Endothelial cell of umbilical vein (primary cell): ENCODE measurements at regions not wholly inside any gene's neighbourhood (a gene's known extent, or its start where the extent isn't known, plus 50 kb on each side); places are given as distances from the start of the nearest gene placed in this dataset.

Experiments
- BruUV-seq: library from RNA; stranded (reverse); fragments of 400-500 nt; replicated peaks from 2 replicates; lab custom pipeline; 2021; lab: Mats Ljungman, UMichigan
- CTCF ChIA-PET: fragments of 300-600, 350-600 bp; sonication (Branson Sonifier 250); formaldehyde crosslinking; loops from one replicate; lab custom pipeline; 2021; ENCODE audit warnings: antibody characterized with exemption, inconsistent platforms; lab: Charles Lee
- POLR2A ChIA-PET: fragments of 300-600, 350-600 bp; sonication (Branson Sonifier 250); formaldehyde crosslinking; loops from one replicate; lab custom pipeline; 2021; ENCODE audit warnings: antibody characterized with exemption, inconsistent platforms; lab: Charles Lee
- DNase-seq: peaks from one replicate; pipeline ENCODE4 v3.0.0-alpha.2; 2011; ENCODE audit warnings: low read depth, low spot score
- FAIRE-seq: peaks from 2 replicates; lab custom pipeline; 2011; peaks lifted over from hg19 to GRCh38; lab: Jason Lieb, UNC
- H2AFZ ChIP-seq: 2 replicates; pipeline ENCODE4 v1.6.0; 2012; ENCODE audit warnings: low read depth, low read length, control low read depth, inconsistent platforms
- H3K27ac ChIP-seq: 2 replicates; pipeline ENCODE4 v1.5.1; 2011; ENCODE audit warnings: low read depth, mild to moderate bottlenecking, control low read depth, low read length, moderate library complexity; ENCODE audit not compliant: insufficient read depth
- H3K27me3 ChIP-seq, 2 experiments: 2 replicates each; pipeline versions ENCODE4 v1.6.0 to v1.6.1; 2011; ENCODE audit warnings: low read length in 2 of 2, mixed read lengths in 1 of 2; ENCODE audit not compliant: control insufficient read depth in 2 of 2, insufficient read depth in 2 of 2
- H3K36me3 ChIP-seq, 2 experiments: 2 replicates in 1 of 2; 3 replicates in 1 of 2; pipeline ENCODE4 v1.5.1; 2011; ENCODE audit warnings: low read length in 2 of 2, mild to moderate bottlenecking in 1 of 2, moderate library complexity in 1 of 2; ENCODE audit not compliant: control insufficient read depth in 2 of 2, insufficient read depth in 2 of 2; ENCODE audit errors: extremely low read depth in 1 of 2
- H3K4me1 ChIP-seq: 3 replicates; pipeline ENCODE4 v1.5.1; 2011; ENCODE audit warnings: mild to moderate bottlenecking, low read length; ENCODE audit not compliant: control insufficient read depth, insufficient read depth; ENCODE audit errors: extremely low read depth
- H3K4me2 ChIP-seq: 2 replicates; pipeline ENCODE4 v1.6.1; 2011; ENCODE audit warnings: low read length, control low read depth, mixed read lengths; ENCODE audit not compliant: insufficient read depth
- H3K4me3 ChIP-seq, 3 experiments: fragments of 200-600 bp in 1 of 3; sonication (generic), shearing (Covaris generic) in 1 of 3; replicated peaks in 1 of 3; 2 replicates each; pipeline ENCODE4 v1.5.1; 2011 to 2016; ENCODE audit warnings: control low read depth in 3 of 3, low read length in 3 of 3, mild to moderate bottlenecking in 2 of 3, inconsistent platforms in 1 of 3, low read depth in 1 of 3, moderate library complexity in 1 of 3; ENCODE audit not compliant: insufficient read depth in 1 of 3
- H3K79me2 ChIP-seq: 2 replicates; pipeline ENCODE4 v1.6.0; 2012; ENCODE audit warnings: low read length, inconsistent platforms; ENCODE audit not compliant: control insufficient read depth, insufficient read depth
- H3K9ac ChIP-seq: replicated peaks from 2 replicates; pipeline ENCODE3; 2011; ENCODE audit warnings: low read length, control low read depth; ENCODE audit not compliant: insufficient read depth; ENCODE audit errors: extremely low read depth
- H3K9me1 ChIP-seq: replicated peaks from 3 replicates; pipeline ENCODE4 v1.6.0; 2011; ENCODE audit warnings: mild to moderate bottlenecking, low read length; ENCODE audit not compliant: control insufficient read depth, insufficient read depth; ENCODE audit errors: extremely low read depth
- H3K9me3 ChIP-seq: replicated peaks from 2 replicates; pipeline ENCODE4 v1.5.1; 2012; ENCODE audit warnings: low read length, inconsistent platforms; ENCODE audit not compliant: control insufficient read depth, insufficient read depth
- H4K20me1 ChIP-seq: replicated peaks from 2 replicates; pipeline ENCODE3; 2011; ENCODE audit warnings: mild to moderate bottlenecking, low read length; ENCODE audit not compliant: control insufficient read depth, insufficient read depth; ENCODE audit errors: extremely low read depth
- EZH2 ChIP-seq: IDR thresholded peaks from 2 replicates; pipeline ENCODE4 v1.6.1; 2012; ENCODE audit warnings: borderline replicate concordance, low read depth, mild to moderate bottlenecking, moderate library complexity, low read length, inconsistent platforms; ENCODE audit not compliant: severe bottlenecking
- FOS ChIP-seq: IDR thresholded peaks from 2 replicates; pipeline ENCODE4 v1.6.1; 2011; ENCODE audit warnings: mild to moderate bottlenecking, low read length, moderate library complexity, borderline replicate concordance; ENCODE audit not compliant: insufficient read depth
- GATA2 ChIP-seq: IDR thresholded peaks from 2 replicates; pipeline ENCODE4 v1.7.0; 2011; ENCODE audit warnings: low read depth, mild to moderate bottlenecking, moderate library complexity, mixed read lengths, low read length; ENCODE audit not compliant: insufficient read length, insufficient read depth
- JUN ChIP-seq: IDR thresholded peaks from 2 replicates; pipeline ENCODE4 v1.6.1; 2011; ENCODE audit warnings: borderline replicate concordance, low read depth; ENCODE audit not compliant: insufficient read length, insufficient read depth
- MAX ChIP-seq: IDR thresholded peaks from 2 replicates; pipeline ENCODE4 v1.6.1; 2011; ENCODE audit not compliant: insufficient read depth, insufficient read length
- POLR2A ChIP-seq: IDR thresholded peaks from 2 replicates; pipeline ENCODE4 v1.6.1; 2012; ENCODE audit warnings: low read depth, mild to moderate bottlenecking, control low read depth, low read length
- dilution Hi-C: fragments of 300-500 bp; cut with MboI; formaldehyde crosslinking; loops from one replicate; pipeline ENCODE4 v1.15.0; 2019; ENCODE audit warnings: low sequenced_read_pairs; ENCODE audit not compliant: extremely low pct_ligation_motif_present
- intact Hi-C: fragments of 100-400 bp; cut with micrococcal nuclease; formaldehyde crosslinking; loops from one replicate; pipeline ENCODE4 v1.10.0; 2022
- TF ChIP-seq, protein P1 (sequence below), 2 donors: IDR thresholded peaks; 1 replicate in 1 of 2; 2 replicates in 1 of 2; pipeline ENCODE4 v1.5.1; 2011; ENCODE audit warnings: low read length in 2 of 2, mild to moderate bottlenecking in 2 of 2, moderate library complexity in 2 of 2, control low read depth in 1 of 2, inconsistent platforms in 1 of 2, low read depth in 1 of 2; ENCODE audit not compliant: insufficient read depth in 1 of 2; ENCODE audit errors: extremely low read depth in 1 of 2

DNA sequence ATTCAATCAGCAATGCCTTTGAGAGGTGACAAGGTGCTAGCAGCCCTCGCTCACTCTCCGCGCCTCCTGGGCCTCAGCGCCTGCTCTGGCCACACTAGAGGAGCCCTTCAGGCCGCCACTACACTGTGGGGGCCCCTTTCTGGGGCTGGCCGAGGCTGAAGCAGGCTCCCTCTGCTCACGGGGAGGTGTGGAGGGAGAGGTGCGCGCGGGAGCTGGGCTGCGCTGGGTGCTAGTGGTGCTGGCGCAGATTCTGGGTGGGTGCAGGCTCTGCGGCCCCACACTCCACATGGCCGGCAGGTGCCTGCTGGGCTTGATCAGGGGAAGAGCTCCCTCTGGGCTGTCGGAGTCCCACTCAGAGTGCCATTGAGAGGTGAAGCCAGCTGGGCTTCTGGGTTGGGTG, 351.0 kb downstream of the GASK1B start:
- no peak overlapping the region for H3K9ac ChIP-seq
- intact Hi-C loops = no loop called here
- TF ChIP-seq POLR2A (no peak), FOS (no peak), MAX (no peak), EZH2 (no peak), GATA2 (no peak), JUN (no peak)
- TF ChIP-seq, protein P1, sequence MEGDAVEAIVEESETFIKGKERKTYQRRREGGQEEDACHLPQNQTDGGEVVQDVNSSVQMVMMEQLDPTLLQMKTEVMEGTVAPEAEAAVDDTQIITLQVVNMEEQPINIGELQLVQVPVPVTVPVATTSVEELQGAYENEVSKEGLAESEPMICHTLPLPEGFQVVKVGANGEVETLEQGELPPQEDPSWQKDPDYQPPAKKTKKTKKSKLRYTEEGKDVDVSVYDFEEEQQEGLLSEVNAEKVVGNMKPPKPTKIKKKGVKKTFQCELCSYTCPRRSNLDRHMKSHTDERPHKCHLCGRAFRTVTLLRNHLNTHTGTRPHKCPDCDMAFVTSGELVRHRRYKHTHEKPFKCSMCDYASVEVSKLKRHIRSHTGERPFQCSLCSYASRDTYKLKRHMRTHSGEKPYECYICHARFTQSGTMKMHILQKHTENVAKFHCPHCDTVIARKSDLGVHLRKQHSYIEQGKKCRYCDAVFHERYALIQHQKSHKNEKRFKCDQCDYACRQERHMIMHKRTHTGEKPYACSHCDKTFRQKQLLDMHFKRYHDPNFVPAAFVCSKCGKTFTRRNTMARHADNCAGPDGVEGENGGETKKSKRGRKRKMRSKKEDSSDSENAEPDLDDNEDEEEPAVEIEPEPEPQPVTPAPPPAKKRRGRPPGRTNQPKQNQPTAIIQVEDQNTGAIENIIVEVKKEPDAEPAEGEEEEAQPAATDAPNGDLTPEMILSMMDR (IDR thresholded peaks at IDR 0.05; ENCODE audit: extremely low read depth in 1 of 2, insufficient read depth in 1 of 2, low read depth in 1 of 2, low read length in 2 of 2) = no peak
- H4K20me1 ChIP-seq = no peaks in the 10 kb centered on the region
- H3K4me3 ChIP-seq = no peak overlapping the region
- BruUV-seq = no TSS peak
- H3K79me2 ChIP-seq = no peaks in the 10 kb centered on the region
- ChIA-PET CTCF (no interaction called here), POLR2A (no interaction called here)
- H2AFZ ChIP-seq = no peak overlapping the region
- no peak overlapping the region for H3K27ac ChIP-seq
- no peaks in the 10 kb centered on the region for H3K9me3 ChIP-seq
- FAIRE-seq = no peak
- dilution Hi-C loops = no loop called here
- no peak for DNase-seq
- no peaks in the 10 kb centered on the region for H3K27me3 ChIP-seq
- no peaks in the 10 kb centered on the region for H3K4me1 ChIP-seq
- H3K4me2 ChIP-seq = no peak overlapping the region
- H3K36me3 ChIP-seq = no peaks in the 10 kb centered on the region
- no peaks in the 10 kb centered on the region for H3K9me1 ChIP-seq
